Astrocyte (in vitro differentiated cells and primary cell): ENCODE measurements at regions not wholly inside any gene's neighbourhood (a gene's known extent, or its start where the extent isn't known, plus 50 kb on each side); places are given as distances from the start of the nearest gene placed in this dataset.

ENCODE experiments used
- DNase-seq: peaks from one replicate; pipeline ENCODE4 v3.0.0-alpha.2; 2010; ENCODE audit warnings: low read depth
- FAIRE-seq: peaks from 2 replicates; lab custom pipeline; 2011; peaks lifted over from hg19 to GRCh38; lab: Jason Lieb, UNC
- H2AFZ ChIP-seq: 2 replicates; pipeline ENCODE4 v1.6.0; 2012; ENCODE audit warnings: low read depth, low read length, inconsistent platforms
- H3K27ac ChIP-seq: 2 replicates; pipeline ENCODE4 v1.5.1; 2011; ENCODE audit warnings: low read depth, low read length, inconsistent platforms
- H3K27me3 ChIP-seq: 2 replicates; pipeline ENCODE4 v1.6.0; 2011; ENCODE audit warnings: low read length, inconsistent platforms; ENCODE audit not compliant: insufficient read depth
- H3K36me3 ChIP-seq: 2 replicates; pipeline ENCODE4 v1.5.1; 2011; ENCODE audit warnings: low read length, inconsistent platforms; ENCODE audit not compliant: insufficient read depth
- H3K4me1 ChIP-seq: 2 replicates; pipeline ENCODE4 v1.5.1; 2011; ENCODE audit warnings: low read length, inconsistent platforms; ENCODE audit not compliant: insufficient read depth
- H3K4me2 ChIP-seq: 2 replicates; pipeline ENCODE4 v1.6.0; 2012; ENCODE audit warnings: low read length, inconsistent platforms
- H3K4me3 ChIP-seq: 2 replicates; pipeline ENCODE4 v1.5.1; 2011; ENCODE audit warnings: low read depth, mild to moderate bottlenecking, low read length, inconsistent platforms; ENCODE audit not compliant: insufficient read depth
- H3K79me2 ChIP-seq: 2 replicates; pipeline ENCODE4 v1.6.0; 2012; ENCODE audit warnings: mild to moderate bottlenecking, low read length, inconsistent platforms; ENCODE audit not compliant: insufficient read depth
- H3K9ac ChIP-seq: 2 replicates; pipeline ENCODE4 v1.6.0; 2012; ENCODE audit warnings: mild to moderate bottlenecking, low read length, inconsistent platforms
- H3K9me3 ChIP-seq: 2 replicates; pipeline ENCODE4 v1.5.1; 2012; ENCODE audit warnings: low read depth, mild to moderate bottlenecking, low read length, inconsistent platforms; ENCODE audit not compliant: insufficient read depth
- H4K20me1 ChIP-seq: 2 replicates; pipeline ENCODE4 v1.6.0; 2012; ENCODE audit warnings: low read length, inconsistent platforms; ENCODE audit not compliant: insufficient read depth
- H3K27ac Mint-ChIP-seq: one replicate; pipeline ENCODE4 v1.8.0; 2021; ENCODE audit warnings: mild to moderate bottlenecking, mixed read lengths; ENCODE audit not compliant: unreplicated experiment
- H3K27me3 Mint-ChIP-seq: one replicate; pipeline ENCODE4 v1.8.0; 2021; ENCODE audit warnings: low read depth, mixed read lengths; ENCODE audit not compliant: unreplicated experiment
- H3K36me3 Mint-ChIP-seq: one replicate; pipeline ENCODE4 v1.8.0; 2021; ENCODE audit warnings: low read depth, mixed read lengths; ENCODE audit not compliant: unreplicated experiment
- H3K4me1 Mint-ChIP-seq: one replicate; pipeline ENCODE4 v1.8.0; 2021; ENCODE audit warnings: low read depth, mixed read lengths; ENCODE audit not compliant: unreplicated experiment
- H3K4me3 Mint-ChIP-seq: one replicate; pipeline ENCODE4 v1.8.0; 2021; ENCODE audit warnings: mild to moderate bottlenecking, moderate library complexity, mixed read lengths; ENCODE audit not compliant: unreplicated experiment
- H3K9me3 Mint-ChIP-seq: one replicate; pipeline ENCODE4 v1.8.0; 2021; ENCODE audit warnings: mild to moderate bottlenecking, mixed read lengths; ENCODE audit not compliant: unreplicated experiment
- EZH2 ChIP-seq: IDR thresholded peaks from 2 replicates; pipeline ENCODE4 v1.6.1; 2012; ENCODE audit warnings: mild to moderate bottlenecking, low read length, inconsistent platforms; ENCODE audit not compliant: insufficient read depth
- TF ChIP-seq, protein P1 (sequence below): IDR thresholded peaks from 2 replicates; pipeline ENCODE4 v1.5.1; 2011; ENCODE audit warnings: low read depth, mild to moderate bottlenecking, inconsistent platforms, low read length, moderate library complexity; ENCODE audit not compliant: insufficient read depth

DNA sequence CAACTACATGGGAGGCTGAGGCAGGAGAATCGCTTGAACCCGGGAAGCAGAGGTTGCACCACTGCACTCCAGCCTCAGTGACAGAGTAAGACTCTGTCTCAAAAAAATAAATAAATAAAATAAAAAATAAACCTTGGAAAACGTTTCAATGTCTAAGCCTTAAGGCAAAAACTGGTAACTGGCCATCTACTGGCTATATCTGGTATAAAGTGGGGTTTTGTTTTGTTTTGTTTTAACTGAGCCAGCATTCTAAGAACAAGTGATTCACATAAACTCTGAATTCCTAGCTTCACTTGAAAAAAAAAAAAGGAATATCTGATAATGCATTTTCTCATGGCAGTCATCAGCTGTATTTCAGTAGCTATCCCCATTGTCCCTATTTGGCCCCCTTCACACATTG is 126.1 kb upstream of the EFNA5 start:
- Histone ChIP-seq H3K4me1 (no peaks in the 10 kb centered on the region), H3K4me3 (no peak overlapping the region), H3K9ac (no peak overlapping the region), H2AFZ (no peak overlapping the region), H3K27ac (no peak overlapping the region), H3K9me3 (no peaks in the 10 kb centered on the region), H4K20me1 (no peaks in the 10 kb centered on the region), H3K27me3 (no peaks in the 10 kb centered on the region), H3K36me3 (no peaks in the 10 kb centered on the region), H3K79me2 (no peaks in the 10 kb centered on the region), H3K4me2 (no peak overlapping the region)
- FAIRE-seq (no peak), DNase-seq (no peak)
- Mint-ChIP-seq H3K27me3 (peaks cover 2% of the 10 kb centered on the region), H3K36me3 (no peaks in the 10 kb centered on the region), H3K4me3 (no peak overlapping the region), H3K4me1 (no peaks in the 10 kb centered on the region), H3K27ac (no peak overlapping the region), H3K9me3 (peaks cover 11% of the 10 kb centered on the region)
- TF ChIP-seq, protein P1, sequence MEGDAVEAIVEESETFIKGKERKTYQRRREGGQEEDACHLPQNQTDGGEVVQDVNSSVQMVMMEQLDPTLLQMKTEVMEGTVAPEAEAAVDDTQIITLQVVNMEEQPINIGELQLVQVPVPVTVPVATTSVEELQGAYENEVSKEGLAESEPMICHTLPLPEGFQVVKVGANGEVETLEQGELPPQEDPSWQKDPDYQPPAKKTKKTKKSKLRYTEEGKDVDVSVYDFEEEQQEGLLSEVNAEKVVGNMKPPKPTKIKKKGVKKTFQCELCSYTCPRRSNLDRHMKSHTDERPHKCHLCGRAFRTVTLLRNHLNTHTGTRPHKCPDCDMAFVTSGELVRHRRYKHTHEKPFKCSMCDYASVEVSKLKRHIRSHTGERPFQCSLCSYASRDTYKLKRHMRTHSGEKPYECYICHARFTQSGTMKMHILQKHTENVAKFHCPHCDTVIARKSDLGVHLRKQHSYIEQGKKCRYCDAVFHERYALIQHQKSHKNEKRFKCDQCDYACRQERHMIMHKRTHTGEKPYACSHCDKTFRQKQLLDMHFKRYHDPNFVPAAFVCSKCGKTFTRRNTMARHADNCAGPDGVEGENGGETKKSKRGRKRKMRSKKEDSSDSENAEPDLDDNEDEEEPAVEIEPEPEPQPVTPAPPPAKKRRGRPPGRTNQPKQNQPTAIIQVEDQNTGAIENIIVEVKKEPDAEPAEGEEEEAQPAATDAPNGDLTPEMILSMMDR: peak; percentile 10
- TF ChIP-seq EZH2: no peak

DNA sequence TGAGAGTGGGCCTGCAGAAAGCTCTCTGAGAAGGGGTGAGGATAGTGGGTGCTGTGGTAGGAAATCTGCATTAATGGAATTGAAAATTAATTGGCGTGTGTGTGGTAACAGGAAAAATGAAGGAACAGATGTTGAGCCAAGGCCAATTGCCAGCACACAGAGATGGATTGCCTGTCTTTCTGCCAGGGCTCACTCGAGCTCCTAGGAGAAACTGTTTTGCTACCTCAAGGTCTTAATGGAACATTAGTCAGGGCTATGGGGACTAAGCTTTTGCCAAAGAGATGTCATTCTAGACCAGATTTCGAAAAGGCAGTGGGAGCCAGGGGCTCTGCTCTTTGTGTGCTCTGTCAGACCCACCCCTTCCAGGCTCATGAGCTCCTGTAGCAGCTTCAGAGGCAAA is 124.0 kb upstream of the EFNA5 start:
- Histone ChIP-seq H3K9me3 (no peaks in the 10 kb centered on the region), H3K4me3 (no peak overlapping the region), H3K27ac (no peak overlapping the region), H3K4me1 (no peaks in the 10 kb centered on the region), H3K9ac (no peak overlapping the region), H3K27me3 (no peaks in the 10 kb centered on the region), H3K4me2 (no peak overlapping the region), H3K36me3 (no peaks in the 10 kb centered on the region), H4K20me1 (no peaks in the 10 kb centered on the region), H3K79me2 (no peaks in the 10 kb centered on the region), H2AFZ (no peak overlapping the region)
- no peak for FAIRE-seq
- H3K36me3 Mint-ChIP-seq: no peaks in the 10 kb centered on the region
- H3K27ac Mint-ChIP-seq: no peak overlapping the region
- TF ChIP-seq, protein P1: no peak
- TF ChIP-seq EZH2: no peak
- H3K4me3 Mint-ChIP-seq: no peak overlapping the region
- peaks cover 11% of the 10 kb centered on the region for H3K9me3 Mint-ChIP-seq
- peaks cover 2% of the 10 kb centered on the region for H3K27me3 Mint-ChIP-seq
- H3K4me1 Mint-ChIP-seq: no peaks in the 10 kb centered on the region
- peak; percentile 60 for DNase-seq

DNA sequence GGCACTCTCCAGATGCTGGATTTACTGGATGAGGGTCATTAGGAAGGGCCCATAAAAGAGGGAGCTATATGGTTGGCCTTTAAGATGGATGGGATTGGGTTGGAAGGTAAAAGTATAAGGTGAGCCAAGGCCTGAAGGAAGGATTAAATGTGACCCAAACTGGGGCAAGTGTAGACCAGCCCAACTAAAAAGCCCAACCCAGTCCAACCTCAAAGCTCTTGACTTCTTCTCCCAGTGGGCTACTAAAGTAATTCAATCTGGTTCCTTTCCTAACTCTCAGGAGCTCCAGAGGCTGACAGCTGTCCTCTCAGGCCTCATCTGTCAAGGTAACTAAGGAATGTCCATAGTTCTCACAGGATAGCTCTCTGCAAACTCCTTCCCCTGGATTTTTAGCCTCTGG is 122.2 kb upstream of the EFNA5 start:
- peaks cover 2% of the 10 kb centered on the region for H3K27me3 Mint-ChIP-seq
- no peak overlapping the region for H3K27ac Mint-ChIP-seq
- FAIRE-seq: no peak

More for the DNA sequence above, 122.2 kb upstream of the EFNA5 start:
- TF ChIP-seq, protein P1: no peak
- TF ChIP-seq EZH2: no peak
- Histone ChIP-seq H3K9ac (no peak overlapping the region), H3K27ac (no peak overlapping the region), H3K4me1 (no peaks in the 10 kb centered on the region), H3K4me2 (no peak overlapping the region), H3K9me3 (no peaks in the 10 kb centered on the region), H3K36me3 (no peaks in the 10 kb centered on the region), H3K4me3 (no peak overlapping the region), H4K20me1 (no peaks in the 10 kb centered on the region), H3K79me2 (no peaks in the 10 kb centered on the region), H2AFZ (no peak overlapping the region), H3K27me3 (no peaks in the 10 kb centered on the region)
- no peak for DNase-seq
- Mint-ChIP-seq H3K9me3 (peaks cover 11% of the 10 kb centered on the region), H3K4me1 (no peaks in the 10 kb centered on the region), H3K36me3 (no peaks in the 10 kb centered on the region), H3K4me3 (no peak overlapping the region)
